ENCODE measurements at regions not wholly inside any gene's neighbourhood (a gene's known extent, or its start where the extent isn't known, plus 50 kb on each side); places are given as distances from the start of the nearest gene placed in this dataset.

- H3K9me3 ChIP-seq (ENCODE audit: insufficient read depth, low read depth, low read length): no peaks in the 10 kb centered on the region
- H3K4me2 ChIP-seq (ENCODE audit: low read depth, low read length, poor library complexity, severe bottlenecking): no peak overlapping the region
- no peaks in the 10 kb centered on the region for H3K4me1 ChIP-seq (ENCODE audit: insufficient read depth, low read length, poor library complexity, severe bottlenecking)
- no peaks in the 10 kb centered on the region for H3K9me2 ChIP-seq (replicated peaks; ENCODE audit: low read depth, low read length)
- no peak overlapping the region for H3K9ac ChIP-seq (ENCODE audit: low read depth, low read length, poor library complexity, severe bottlenecking)
- no peaks in the 10 kb centered on the region for H3K36me3 ChIP-seq (ENCODE audit: insufficient read depth, low read length)
- no peak overlapping the region for H2AFZ ChIP-seq (ENCODE audit: low read length)
- no peaks in the 10 kb centered on the region for H4K20me1 ChIP-seq (ENCODE audit: insufficient read depth, low read length, poor library complexity, severe bottlenecking)
- TF ChIP-seq, protein P1, sequence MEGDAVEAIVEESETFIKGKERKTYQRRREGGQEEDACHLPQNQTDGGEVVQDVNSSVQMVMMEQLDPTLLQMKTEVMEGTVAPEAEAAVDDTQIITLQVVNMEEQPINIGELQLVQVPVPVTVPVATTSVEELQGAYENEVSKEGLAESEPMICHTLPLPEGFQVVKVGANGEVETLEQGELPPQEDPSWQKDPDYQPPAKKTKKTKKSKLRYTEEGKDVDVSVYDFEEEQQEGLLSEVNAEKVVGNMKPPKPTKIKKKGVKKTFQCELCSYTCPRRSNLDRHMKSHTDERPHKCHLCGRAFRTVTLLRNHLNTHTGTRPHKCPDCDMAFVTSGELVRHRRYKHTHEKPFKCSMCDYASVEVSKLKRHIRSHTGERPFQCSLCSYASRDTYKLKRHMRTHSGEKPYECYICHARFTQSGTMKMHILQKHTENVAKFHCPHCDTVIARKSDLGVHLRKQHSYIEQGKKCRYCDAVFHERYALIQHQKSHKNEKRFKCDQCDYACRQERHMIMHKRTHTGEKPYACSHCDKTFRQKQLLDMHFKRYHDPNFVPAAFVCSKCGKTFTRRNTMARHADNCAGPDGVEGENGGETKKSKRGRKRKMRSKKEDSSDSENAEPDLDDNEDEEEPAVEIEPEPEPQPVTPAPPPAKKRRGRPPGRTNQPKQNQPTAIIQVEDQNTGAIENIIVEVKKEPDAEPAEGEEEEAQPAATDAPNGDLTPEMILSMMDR (conservative IDR thresholded peaks at IDR 0.05; ENCODE audit: low read length): no peak
- no peak for TF ChIP-seq EZH2phosphoT487 (IDR thresholded peaks at IDR 0.05; ENCODE audit: borderline replicate concordance)
- H3K4me3 ChIP-seq (ENCODE audit: low read length, poor library complexity, severe bottlenecking): no peak overlapping the region
- H3F3A ChIP-seq (ENCODE audit: low read depth): no peaks in the 10 kb centered on the region
- H3K79me2 ChIP-seq (ENCODE audit: insufficient read depth, low read length): no peaks in the 10 kb centered on the region
- no peaks in the 10 kb centered on the region for H3K27me3 ChIP-seq (ENCODE audit: insufficient read depth, low read length, poor library complexity, severe bottlenecking)
Measured at GRCh38 chr10:35911954-35912353, 269.9 kb upstream of the FZD8 start.

DNA sequence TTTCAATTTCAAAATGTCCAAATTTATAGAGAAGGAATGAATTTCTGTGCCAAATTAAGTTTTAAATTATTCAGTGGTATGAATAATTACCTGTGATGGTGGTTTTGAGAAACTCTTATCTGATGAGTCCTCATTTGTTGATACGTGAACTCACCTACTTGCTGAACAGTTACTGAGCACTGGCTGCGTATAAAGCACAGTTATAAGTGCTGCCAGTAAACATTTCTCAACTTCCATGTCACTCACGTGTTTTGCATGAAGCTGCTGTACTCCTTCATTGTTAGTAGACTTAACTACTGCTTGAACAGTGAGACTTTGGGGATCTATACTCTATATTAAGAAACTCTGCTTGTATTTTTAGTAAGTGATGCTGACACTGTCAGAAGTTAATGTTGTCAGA, 269.1 kb upstream of the FZD8 start:
- TF ChIP-seq EZH2phosphoT487 (IDR thresholded peaks at IDR 0.05; ENCODE audit: borderline replicate concordance): no peak
- TF ChIP-seq, protein P1 (conservative IDR thresholded peaks at IDR 0.05; ENCODE audit: low read length): no peak
- H3K4me3 ChIP-seq (ENCODE audit: low read length, poor library complexity, severe bottlenecking): no peak overlapping the region
- no peak overlapping the region for H3K9ac ChIP-seq (ENCODE audit: low read depth, low read length, poor library complexity, severe bottlenecking)
- H3F3A ChIP-seq (ENCODE audit: low read depth): no peaks in the 10 kb centered on the region
- H3K79me2 ChIP-seq (ENCODE audit: insufficient read depth, low read length): no peaks in the 10 kb centered on the region
- H3K4me1 ChIP-seq (ENCODE audit: insufficient read depth, low read length, poor library complexity, severe bottlenecking): no peaks in the 10 kb centered on the region
- H4K20me1 ChIP-seq (ENCODE audit: insufficient read depth, low read length, poor library complexity, severe bottlenecking): no peaks in the 10 kb centered on the region
- no peak overlapping the region for H3K4me2 ChIP-seq (ENCODE audit: low read depth, low read length, poor library complexity, severe bottlenecking)
- H3K9me3 ChIP-seq (ENCODE audit: insufficient read depth, low read depth, low read length): no peaks in the 10 kb centered on the region
- H3K36me3 ChIP-seq (ENCODE audit: insufficient read depth, low read length): no peaks in the 10 kb centered on the region
- no peaks in the 10 kb centered on the region for H3K9me2 ChIP-seq (replicated peaks; ENCODE audit: low read depth, low read length)
- no peak overlapping the region for H2AFZ ChIP-seq (ENCODE audit: low read length)
- H3K27me3 ChIP-seq (ENCODE audit: insufficient read depth, low read length, poor library complexity, severe bottlenecking): no peaks in the 10 kb centered on the region

- Histone ChIP-seq H3K9ac (ENCODE audit: low read depth, low read length, poor library complexity, severe bottlenecking) (no peak overlapping the region), H2AFZ (ENCODE audit: low read length) (no peak overlapping the region), H3K4me2 (ENCODE audit: low read depth, low read length, poor library complexity, severe bottlenecking) (no peak overlapping the region), H4K20me1 (ENCODE audit: insufficient read depth, low read length, poor library complexity, severe bottlenecking) (no peaks in the 10 kb centered on the region), H3K79me2 (ENCODE audit: insufficient read depth, low read length) (no peaks in the 10 kb centered on the region), H3F3A (ENCODE audit: low read depth) (no peaks in the 10 kb centered on the region), H3K9me3 (ENCODE audit: insufficient read depth, low read depth, low read length) (no peaks in the 10 kb centered on the region), H3K4me1 (ENCODE audit: insufficient read depth, low read length, poor library complexity, severe bottlenecking) (no peaks in the 10 kb centered on the region), H3K9me2 (replicated peaks; ENCODE audit: low read depth, low read length) (no peaks in the 10 kb centered on the region), H3K4me3 (ENCODE audit: low read length, poor library complexity, severe bottlenecking) (no peak overlapping the region), H3K36me3 (ENCODE audit: insufficient read depth, low read length) (no peaks in the 10 kb centered on the region), H3K27me3 (ENCODE audit: insufficient read depth, low read length, poor library complexity, severe bottlenecking) (no peaks in the 10 kb centered on the region)
- TF ChIP-seq, protein P1 (conservative IDR thresholded peaks at IDR 0.05; ENCODE audit: low read length): no peak
- no peak for TF ChIP-seq EZH2phosphoT487 (IDR thresholded peaks at IDR 0.05; ENCODE audit: borderline replicate concordance)
Measured at GRCh38 chr10:35910234-35910633, 268.1 kb upstream of the FZD8 start.

Data from Loucy (cell line).